HG03342 (cell line): ENCODE measurements at regions not wholly inside any gene's neighbourhood (a gene's known extent, or its start where the extent isn't known, plus 50 kb on each side); places are given as distances from the start of the nearest gene placed in this dataset.

ENCODE experiments used
- ATAC-seq: cut with Tn5 transposase; IDR thresholded peaks from one replicate; pipeline ENCODE4 v1.9.1; 2021; ENCODE audit warnings: mild to moderate bottlenecking, moderate library complexity; ENCODE audit not compliant: unreplicated experiment

DNA sequence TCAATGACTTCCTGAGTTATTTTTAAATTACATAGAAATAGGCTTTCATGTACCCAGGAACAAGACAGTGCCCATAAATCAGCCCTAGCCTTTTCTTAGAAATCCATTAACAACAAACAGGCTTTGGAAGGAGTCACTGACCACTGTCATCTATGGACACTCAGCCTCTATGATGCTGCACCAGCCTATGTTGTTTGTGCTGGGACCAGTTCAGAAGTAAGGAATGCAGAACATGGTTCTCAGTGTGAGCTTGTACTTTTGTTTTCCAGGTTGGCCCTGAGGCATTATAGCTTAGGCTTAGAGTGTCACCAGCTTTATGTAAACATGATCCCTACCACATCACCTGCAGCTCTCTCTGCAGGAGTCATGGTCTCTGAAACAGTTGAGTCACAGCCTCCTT, 335.7 kb upstream of the CDH7 start:
- no peak for ATAC-seq

DNA sequence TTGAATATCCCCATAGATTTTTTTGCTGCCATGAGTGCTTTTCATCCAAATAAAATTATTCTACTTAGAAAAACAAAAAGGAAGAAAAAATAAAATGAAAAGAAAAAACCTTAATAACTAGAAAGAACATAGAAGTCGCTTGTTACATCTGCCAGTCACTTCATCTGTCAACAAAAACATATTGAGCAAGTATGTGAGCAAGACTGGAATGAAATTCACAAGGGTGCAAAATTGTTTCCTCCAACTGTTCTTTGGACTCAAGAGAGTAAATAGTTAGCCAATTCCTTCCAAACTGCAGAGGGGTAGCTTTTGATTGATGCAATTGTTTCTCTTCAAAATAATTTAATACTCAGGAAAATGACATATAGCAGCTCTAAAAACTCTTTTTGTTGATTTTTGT, 336.3 kb upstream of the CDH7 start:
- no peak for ATAC-seq

DNA sequence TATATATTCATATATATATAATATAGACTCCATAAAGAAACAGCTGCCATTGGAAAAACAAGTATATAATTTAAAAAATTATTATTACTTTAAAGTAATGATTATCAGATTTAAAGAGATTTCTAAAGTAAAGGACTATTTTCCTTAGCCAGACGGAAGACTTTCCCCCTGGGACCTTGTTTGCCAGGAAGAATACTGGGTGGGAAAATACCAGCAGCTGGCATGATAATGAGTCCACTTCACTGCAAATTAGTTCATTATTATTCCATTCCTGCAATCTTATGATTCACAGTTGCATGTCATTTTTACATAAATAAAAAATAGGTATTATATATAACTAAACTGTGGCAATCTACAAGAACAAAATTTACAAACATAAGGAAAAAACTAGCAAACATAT, 339.8 kb upstream of the CDH7 start:
- ATAC-seq, result no peak

DNA sequence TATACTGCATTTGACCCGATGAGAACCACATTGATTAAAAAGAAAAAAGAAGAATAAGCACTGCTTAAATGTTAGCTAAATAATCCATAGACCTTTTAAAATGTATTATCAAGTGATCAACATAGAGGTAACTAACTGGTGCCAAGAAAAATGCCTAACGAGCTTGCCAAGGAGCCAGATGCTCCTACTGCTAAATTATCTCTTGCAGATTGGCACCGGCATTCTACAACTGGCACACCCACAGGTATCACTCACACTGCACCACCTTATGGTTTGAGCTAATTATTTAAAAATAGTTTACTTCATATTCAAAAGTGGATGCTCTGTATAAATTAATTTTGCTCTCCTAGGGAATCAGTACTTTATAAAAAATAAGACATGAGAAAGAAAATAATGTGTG, 341.6 kb upstream of the CDH7 start:
- ATAC-seq, result no peak

DNA sequence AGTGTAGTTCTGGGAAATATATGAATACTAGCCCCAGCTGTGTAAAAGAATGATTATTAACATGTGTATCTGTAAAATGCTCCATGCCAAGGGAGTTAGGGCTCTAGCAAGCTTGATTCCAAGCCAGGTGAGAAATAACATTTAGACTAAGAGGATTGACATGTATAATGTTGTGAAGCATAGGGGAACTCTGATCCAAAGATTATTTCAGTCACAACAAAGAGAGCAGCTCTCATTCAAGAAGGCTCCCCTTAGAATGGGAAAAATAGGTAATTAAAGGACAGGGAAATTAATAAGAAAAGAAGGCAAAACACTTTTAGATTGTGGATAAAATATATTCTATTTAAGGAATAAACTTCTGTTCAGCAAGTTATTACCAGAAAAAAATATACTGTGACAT, 347.3 kb upstream of the CDH7 start:
- no peak for ATAC-seq

DNA sequence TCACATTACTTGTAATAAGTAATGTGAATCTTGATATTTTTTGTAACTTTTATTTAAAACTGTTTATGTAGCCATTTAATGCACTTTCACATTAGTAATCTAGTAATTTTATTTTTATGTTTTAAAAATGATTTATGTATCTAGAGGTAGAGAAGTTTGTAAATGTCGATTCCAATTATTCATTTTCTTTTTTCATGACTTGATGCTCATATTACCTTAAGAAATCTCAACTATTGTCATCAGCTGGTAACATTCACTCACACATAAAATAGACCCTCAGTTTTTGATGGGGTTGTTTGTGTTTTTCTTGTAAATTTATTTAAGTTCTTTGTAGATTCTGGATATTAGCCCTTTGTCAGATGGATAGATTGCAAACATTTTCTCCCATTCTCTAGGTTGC, 351.7 kb upstream of the CDH7 start:
- no peak for ATAC-seq

DNA sequence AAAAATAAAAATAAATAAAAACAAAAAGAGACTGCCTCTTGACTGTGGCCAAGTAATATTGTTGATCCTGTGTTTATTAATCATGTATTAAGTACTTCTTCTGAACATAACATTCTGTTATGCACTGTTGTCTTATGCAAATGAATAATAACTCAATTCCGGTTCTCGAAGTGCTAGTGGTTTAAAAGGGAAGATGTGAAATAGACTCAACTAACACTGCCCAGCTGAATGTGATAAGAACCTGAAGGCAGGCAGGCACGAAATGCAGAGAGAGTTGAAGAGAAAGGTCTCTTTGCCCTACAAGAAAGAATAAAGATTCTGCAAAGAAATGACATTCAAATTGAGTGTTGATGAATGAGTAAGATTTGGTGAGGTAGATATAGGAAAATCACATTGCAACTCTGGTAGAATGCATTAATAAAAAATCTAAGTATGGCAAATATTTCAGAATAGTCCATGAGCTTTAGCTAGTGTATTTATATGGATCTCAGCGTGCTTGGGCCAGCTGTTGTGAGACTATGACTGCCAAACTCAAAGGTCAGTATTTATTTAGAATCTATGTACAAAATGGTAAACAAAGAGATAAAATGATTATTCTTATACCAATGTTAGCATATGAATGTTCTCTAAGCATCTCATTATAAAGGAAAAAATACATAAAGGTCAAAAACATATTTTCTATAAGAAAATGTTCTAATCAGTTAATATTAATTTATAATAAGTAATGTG, 352.3 kb upstream of the CDH7 start:
- no peak for ATAC-seq

DNA sequence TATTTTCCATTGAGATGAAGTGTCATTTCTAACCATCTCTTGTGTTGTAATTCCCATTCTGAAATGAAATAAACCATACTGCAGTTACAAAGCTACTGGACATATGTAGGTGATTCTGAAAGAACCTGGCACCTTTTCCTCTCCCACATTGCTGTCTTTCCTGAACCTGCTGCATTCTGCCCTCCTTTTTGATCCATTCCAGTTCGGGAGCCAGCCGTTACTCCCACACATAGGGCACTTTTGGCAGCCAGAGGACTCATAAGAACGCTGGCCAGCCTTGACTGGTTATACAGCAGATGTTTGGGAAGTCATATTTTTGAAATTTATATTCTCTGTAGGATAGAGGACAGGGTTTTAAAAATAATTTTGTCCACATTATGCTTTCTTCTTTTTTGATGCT, 369.8 kb upstream of the CDH7 start:
- ATAC-seq, result no peak

DNA sequence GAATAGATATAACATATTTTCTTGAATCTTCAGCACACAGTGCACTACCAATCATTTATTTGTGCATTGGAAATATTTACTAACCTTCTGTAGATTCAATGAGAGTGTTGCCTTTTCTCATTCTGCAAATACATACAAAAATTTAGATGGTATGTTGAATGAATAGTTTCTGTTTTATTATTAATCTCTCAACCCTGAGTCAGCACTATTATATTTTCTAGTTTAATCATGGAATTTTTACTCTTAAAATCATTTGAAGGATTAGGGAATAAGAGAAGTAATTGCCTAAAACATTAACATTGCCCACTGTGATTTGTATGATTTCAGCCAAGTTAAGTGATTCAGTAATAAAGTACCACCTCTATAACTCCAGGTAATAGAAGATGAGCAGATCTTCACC, 370.2 kb upstream of the CDH7 start:
- ATAC-seq, result no peak

DNA sequence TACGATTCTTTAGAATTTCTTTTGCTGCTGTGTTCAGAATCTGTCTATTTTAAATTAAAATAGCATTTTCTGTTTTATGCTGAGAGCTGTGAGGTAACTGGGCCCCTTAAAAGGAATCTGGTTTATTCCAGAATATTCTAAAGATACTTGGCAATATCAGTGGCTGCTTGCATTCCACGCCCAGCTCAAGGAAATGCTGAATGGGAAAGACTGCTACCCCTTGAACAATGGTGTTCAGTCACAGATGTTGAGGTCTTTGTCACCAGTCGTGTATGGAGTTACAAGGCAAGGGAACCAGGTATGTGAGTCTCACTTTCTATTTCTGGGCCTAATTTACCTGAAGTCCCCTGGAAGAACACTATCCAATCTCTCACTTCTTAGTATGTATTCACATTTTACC, 377.9 kb upstream of the CDH7 start:
- ATAC-seq, result no peak

DNA sequence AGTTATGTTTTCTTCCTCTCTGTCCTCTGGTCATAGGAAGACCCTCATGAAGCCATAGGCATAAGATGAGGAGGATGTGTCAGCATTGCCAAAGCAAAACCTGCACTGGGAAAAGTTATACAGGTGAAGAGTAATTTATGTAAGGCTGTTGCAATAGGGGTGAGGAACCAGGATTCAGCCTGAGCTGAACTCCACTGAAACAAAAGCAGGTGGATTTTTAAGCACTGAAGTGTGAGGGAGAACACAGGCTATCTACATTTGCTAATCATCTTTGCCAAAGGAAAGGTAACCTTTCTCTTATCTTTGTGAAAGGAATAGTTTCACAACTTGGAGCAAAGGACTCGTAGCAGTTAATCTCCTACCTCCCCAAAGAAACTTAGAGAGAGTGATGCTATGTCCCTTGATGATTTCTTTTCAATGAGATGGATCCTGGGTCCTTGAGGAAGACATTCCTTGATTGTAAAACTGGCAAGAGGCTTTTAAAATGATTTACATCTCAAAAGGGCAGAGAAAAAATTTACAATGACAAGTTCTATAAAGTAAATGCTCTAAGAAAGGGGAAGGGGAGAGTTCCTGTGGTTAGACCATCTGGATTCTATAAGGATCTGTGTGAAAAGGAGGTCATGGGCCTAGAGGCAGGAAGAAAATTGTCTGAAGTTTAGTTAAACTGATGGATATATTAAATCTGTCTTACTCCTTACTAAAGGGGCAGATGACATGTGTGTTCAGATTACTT, 385.4 kb upstream of the CDH7 start:
- ATAC-seq, result no peak

DNA sequence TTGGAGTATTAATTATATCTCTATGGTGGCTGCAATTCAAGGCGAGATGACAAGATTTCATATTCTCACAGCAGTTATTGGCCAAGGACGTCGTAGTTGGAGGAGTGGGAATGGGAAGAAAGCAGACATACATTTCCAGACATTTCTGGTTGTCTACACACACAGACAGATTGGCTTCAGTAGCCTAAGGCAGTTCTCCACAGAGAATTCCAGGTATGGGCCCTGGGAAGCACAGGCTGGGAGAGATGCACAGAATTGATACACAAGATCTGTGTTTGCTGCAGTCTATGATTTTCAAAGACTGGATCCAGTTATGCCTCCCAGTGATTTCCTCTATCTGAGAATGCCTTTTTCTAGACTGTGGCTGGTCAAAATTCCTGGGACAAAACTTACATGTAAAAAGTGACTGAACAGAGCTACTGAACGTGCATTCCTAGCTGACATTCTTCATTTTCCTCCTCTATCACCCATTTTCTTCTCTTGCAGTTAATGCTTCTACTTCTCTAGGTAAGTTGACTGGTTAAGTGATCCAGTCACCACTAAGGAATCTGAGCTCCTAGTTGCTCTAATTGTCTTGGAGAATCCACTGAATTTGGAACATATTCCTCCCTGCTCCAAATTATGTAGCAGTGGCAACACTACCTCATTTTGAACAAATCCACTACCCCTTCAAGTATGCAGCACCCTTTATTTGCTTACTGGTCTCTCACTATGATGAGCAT, 386.7 kb upstream of the CDH7 start:
- ATAC-seq, result no peak

DNA sequence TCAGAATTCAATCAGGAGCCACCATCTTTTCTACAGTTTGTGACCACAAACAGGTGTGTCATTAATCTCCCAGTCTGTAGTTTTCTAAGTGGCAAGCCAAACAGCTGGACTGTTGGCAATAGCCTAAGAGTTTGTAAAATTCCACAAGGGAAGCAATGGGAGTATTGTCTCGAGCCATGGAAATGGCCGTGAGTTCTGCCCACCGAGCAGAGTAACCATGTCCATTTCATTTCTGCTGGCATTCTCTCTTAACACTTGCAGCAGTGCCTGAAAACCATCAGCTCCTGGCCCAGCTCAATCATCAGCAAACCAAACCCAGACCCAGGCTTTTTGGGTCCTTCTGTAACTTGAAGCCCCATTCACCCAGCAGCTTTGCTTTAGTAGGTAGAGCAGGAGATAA, 387.8 kb upstream of the CDH7 start:
- ATAC-seq, result no peak

DNA sequence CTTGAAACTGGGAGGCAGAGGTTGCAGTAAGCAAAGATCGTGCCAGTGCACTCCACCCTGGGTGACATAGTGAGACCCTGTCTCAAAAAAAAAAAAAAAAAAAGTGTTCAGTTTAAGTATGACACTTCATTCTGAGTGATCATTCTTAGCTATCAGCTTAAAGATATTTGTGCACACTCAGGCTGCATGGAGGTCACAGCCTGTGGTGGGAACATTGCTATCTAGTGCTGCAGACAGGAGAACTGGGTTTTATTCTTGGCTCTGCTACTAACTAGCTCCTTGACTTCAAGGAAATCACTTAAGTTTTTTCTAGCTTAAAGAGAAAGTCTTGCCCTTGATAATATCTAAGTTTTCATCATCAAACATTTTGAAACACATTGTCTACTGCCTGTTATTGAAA, 391.3 kb upstream of the CDH7 start:
- ATAC-seq, result no peak

DNA sequence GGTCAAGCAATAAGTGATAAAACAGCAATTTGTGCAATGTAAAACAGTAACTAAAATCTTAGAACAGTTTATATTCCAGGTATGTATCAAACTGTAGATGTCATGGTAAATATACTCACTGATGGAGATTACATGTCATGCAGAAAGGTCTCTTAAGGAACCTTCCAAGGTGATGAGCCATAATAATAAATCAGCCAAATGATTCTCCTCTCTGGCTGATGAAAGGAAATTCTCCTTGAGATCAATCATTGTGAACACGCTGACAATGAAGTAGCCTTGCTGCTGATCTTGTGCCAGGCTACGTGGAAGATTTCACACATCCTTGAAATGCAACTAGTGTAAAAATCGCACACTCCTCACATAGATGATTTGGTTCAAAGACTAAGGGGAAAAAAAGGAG, 392.5 kb upstream of the CDH7 start:
- no peak for ATAC-seq

DNA sequence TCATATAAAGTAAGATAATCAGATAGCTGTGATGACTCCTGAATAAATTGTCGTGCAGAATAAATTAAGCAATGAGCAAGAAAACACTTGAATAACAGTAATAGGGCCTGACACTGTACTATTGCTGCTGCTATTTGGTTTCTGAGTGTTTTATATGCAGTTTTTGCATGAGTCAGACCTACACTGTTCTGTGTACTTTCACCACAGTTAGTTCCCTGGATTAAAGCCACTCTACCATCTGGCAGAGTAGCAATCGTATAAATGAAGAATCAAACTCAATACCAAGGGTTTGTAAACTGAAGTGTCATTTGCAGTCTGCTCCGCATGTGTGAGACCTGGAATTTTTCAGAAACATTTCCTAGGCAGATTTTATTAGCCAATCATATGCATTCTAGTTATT, 398.6 kb upstream of the CDH7 start:
- no peak for ATAC-seq

DNA sequence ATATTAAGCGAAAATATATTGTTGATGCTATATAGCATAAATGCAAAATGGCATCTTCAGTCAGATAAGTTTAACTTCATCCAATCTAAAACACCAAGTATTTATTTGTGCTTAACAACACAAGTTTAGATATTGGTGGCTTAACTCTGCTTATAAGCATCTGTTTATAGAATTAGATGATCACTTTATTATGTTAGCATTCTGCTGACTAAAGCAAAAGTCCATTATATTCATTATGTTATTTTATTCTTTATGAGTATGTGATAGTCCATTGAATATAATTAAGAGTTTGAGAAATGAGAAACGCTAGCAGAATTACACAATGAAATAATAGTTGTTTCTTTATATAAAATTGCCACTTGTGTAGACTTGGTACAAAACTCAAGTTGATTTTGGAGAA, 401.2 kb upstream of the CDH7 start:
- no peak for ATAC-seq

DNA sequence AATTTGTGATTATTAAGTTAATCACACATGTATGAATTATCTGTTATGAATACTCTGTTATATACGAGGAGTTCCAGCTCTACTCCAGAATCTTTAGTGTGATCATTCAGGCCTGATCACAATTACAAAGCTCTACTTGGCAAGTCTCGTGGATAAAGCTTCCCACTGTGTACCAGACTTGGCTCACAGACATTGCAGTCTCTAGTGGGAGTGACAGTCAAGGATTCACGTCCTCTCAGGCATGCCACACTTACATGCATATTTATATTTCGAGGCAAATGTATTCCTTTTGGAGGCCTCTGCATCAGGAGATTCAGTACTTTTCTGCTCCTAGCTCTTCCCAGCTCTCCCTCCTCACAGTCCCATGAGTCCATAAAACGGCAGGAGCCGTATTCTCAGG, 403.4 kb upstream of the CDH7 start:
- ATAC-seq, result no peak

DNA sequence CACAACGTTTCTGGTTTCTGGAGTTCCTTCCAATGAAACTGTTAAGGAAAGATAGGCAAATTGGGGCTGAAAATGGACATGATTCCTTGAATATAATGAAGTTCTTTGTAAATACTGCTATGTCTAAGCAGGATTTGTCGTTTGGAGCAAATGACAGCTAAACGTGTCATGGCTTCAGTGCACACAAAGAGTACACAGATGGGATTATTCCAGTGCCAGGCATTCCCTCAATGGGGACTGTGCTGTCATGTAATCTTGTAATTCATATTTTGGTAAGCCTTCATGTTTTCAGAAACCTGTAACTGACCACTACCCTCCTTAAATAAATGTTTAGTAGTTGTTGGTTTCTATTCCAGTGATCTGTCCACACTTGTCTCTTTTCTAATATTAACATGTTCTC, 404.7 kb upstream of the CDH7 start:
- no peak for ATAC-seq

DNA sequence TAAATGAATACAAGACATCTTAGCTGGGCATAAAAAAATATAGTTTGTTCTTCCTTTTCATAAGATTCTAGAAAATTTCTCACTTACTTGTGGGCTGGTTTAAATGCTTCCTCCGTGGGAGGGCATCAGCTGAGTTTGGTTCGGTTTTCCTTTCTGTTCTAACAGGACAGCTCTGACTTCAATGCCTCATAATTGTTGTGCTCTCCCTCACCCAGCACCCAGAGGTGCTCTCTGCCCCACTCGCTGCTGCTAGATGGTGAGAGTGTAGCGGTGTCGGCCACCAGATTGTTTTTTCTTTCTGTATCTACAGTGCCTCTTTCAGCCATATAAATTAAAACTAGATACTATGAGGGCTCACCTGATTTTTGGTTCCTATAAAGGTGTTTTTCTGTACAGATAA, 407.2 kb upstream of the CDH7 start:
- ATAC-seq, result no peak

DNA sequence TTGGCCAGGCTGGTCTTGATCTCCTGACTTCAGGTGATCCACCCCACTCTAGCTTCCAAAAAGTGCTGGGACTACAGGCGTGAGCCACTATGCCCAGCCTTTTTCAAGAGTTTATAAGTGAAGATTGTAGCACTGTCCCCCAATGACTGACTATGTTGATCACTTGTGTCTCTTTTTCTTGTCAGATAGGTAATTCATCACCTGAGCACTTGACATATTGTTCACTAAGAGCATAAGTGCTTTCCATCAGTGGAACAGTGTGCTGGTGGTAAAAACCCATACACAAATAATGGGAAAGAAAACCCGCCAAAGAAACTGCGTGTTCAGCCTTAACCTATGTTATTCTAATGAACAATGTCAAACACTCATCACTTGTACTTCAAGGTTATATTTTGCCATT, 414.4 kb upstream of the CDH7 start:
- ATAC-seq, result no peak

DNA sequence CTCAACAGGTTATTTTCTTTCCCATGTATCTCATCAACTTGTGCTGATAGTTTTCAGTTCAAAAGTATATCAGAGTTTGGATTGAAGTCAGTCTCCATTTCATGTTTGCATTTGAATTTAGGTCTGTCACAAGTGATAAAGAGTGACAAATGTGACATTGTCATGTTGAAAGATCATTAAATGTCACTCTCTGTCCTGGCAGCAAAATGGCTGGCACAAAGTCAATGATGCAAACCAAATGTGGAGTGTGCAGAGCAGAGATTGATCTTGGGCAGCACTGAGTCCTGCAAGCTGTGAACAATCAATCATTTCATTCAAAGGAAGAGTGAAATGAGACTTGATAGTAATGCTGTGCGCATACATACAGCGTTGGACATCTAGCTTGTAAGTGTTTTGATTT, 421.8 kb upstream of the CDH7 start:
- ATAC-seq, result no peak
